NOMO-1 (cell line): ENCODE measurements at regions not wholly inside any gene's neighbourhood (a gene's known extent, or its start where the extent isn't known, plus 50 kb on each side); places are given as distances from the start of the nearest gene placed in this dataset.
"Not testable (repeated sequence)": the region's sequence is repeated elsewhere in the genome, so short reads cannot be mapped to it uniquely, and the experiment has no call there.

Experiments used
- DNase-seq, 2 experiments: peaks; one replicate each; lab custom pipeline; 2025; ENCODE audit not compliant: unreplicated experiment in 2 of 2; lab: John Stamatoyannopoulos, UW

- DNase-seq: not testable (repeated sequence)
These were observed 56.2 kb upstream of the TFPI start for GRCh38 chr2:187610450-187610849.

- DNase-seq: no peak
These were observed 58.6 kb upstream of the TFPI start for GRCh38 chr2:187612857-187613256.

- no peak for DNase-seq
These were observed 60.5 kb upstream of the TFPI start for GRCh38 chr2:187614756-187615155.

- no peak for DNase-seq
These were observed 61.1 kb upstream of the TFPI start for GRCh38 chr2:187615364-187615763.

- DNase-seq: no peak
These were observed 61.7 kb upstream of the TFPI start for GRCh38 chr2:187615902-187616301.

GRCh38 chr2:187617120-187617519, 62.9 kb upstream of the TFPI start:
- DNase-seq: no peak

GRCh38 chr2:187617905-187618304, 63.7 kb upstream of the TFPI start:
- no peak for DNase-seq

- DNase-seq: no peak
These were observed 64.6 kb upstream of the TFPI start for GRCh38 chr2:187618813-187619212.

GRCh38 chr2:187627153-187627552, 72.9 kb upstream of the TFPI start:
- DNase-seq: no peak

- not testable (repeated sequence) for DNase-seq
These were observed 82.6 kb upstream of the TFPI start for GRCh38 chr2:187636731-187637391.

GRCh38 chr2:187637392-187637740, 83.1 kb upstream of the TFPI start:
- DNase-seq: not testable (repeated sequence)

GRCh38 chr2:187637771-187638170, 83.5 kb upstream of the TFPI start:
- DNase-seq: not testable (repeated sequence)

GRCh38 chr2:187638840-187639239, 84.6 kb upstream of the TFPI start:
- no peak for DNase-seq

GRCh38 chr2:187640926-187641510, 86.8 kb upstream of the TFPI start:
- DNase-seq: no peak

- DNase-seq: no peak
These were observed 88.3 kb upstream of the TFPI start for GRCh38 chr2:187642498-187642897.

- DNase-seq: no peak
These were observed 90.3 kb upstream of the TFPI start for GRCh38 chr2:187644486-187644885.

- no peak for DNase-seq
These were observed 90.7 kb upstream of the TFPI start for GRCh38 chr2:187644981-187645380.

GRCh38 chr2:187646556-187646955, 92.3 kb upstream of the TFPI start:
- no peak for DNase-seq

GRCh38 chr2:187654535-187654934, 100.3 kb upstream of the TFPI start:
- DNase-seq: no peak

- DNase-seq: no peak
These were observed 100.8 kb upstream of the TFPI start for GRCh38 chr2:187655001-187655400.

GRCh38 chr2:187656123-187656522, 101.9 kb upstream of the TFPI start:
- no peak for DNase-seq

- peak in 1 of 2 experiments; percentile 0 for DNase-seq
These were observed 104.8 kb upstream of the TFPI start for GRCh38 chr2:187658952-187659525.
